ENCODE measurements at regions not wholly inside any gene's neighbourhood (a gene's known extent, or its start where the extent isn't known, plus 50 kb on each side); places are given as distances from the start of the nearest gene placed in this dataset.

- peaks cover 10% of the 10 kb centered on the region for H3K4me1 Mint-ChIP-seq (ENCODE audit: unreplicated experiment)
- no peaks in the 10 kb centered on the region for H3K9me3 Mint-ChIP-seq
- H3K4me3 Mint-ChIP-seq, result peak overlapping the region; percentile 72
- no peak for DNase-seq (ENCODE audit: extremely low spot score, unreplicated experiment)
- H3K27me3 Mint-ChIP-seq, result peaks cover 15% of the 10 kb centered on the region
- no peak overlapping the region for H3K27ac Mint-ChIP-seq
- no peak for TF ChIP-seq CTCF (conservative IDR thresholded peaks at IDR 0.05)
- H3K36me3 Mint-ChIP-seq, result no peaks in the 10 kb centered on the region
Measured at GRCh38 chr16:49969091-49970030, 55.7 kb upstream of the CNEP1R1 start.

- no peak for TF ChIP-seq CTCF (conservative IDR thresholded peaks at IDR 0.05)
- Mint-ChIP-seq H3K27ac (no peak overlapping the region), H3K4me3 (no peak overlapping the region), H3K27me3 (peaks cover 15% of the 10 kb centered on the region), H3K36me3 (no peaks in the 10 kb centered on the region), H3K4me1 (ENCODE audit: unreplicated experiment) (peaks cover 10% of the 10 kb centered on the region), H3K9me3 (no peaks in the 10 kb centered on the region)
- DNase-seq (ENCODE audit: extremely low spot score, unreplicated experiment), result no peak
Measured at GRCh38 chr16:49970797-49971431, 54.1 kb upstream of the CNEP1R1 start.

- Mint-ChIP-seq H3K27ac (no peak overlapping the region), H3K27me3 (peaks cover 11% of the 10 kb centered on the region), H3K9me3 (no peaks in the 10 kb centered on the region), H3K4me1 (ENCODE audit: unreplicated experiment) (peaks cover 4% of the 10 kb centered on the region), H3K4me3 (no peak overlapping the region), H3K36me3 (no peaks in the 10 kb centered on the region)
- no peak for TF ChIP-seq CTCF (conservative IDR thresholded peaks at IDR 0.05)
- no peak for DNase-seq (ENCODE audit: extremely low spot score, unreplicated experiment)
Measured at GRCh38 chr16:49972280-49972679, 52.7 kb upstream of the CNEP1R1 start.

- Mint-ChIP-seq H3K4me3 (no peak overlapping the region), H3K9me3 (peaks cover 4% of the 10 kb centered on the region), H3K27ac (peak overlapping the region; percentile 22), H3K36me3 (no peaks in the 10 kb centered on the region), H3K27me3 (peaks cover 9% of the 10 kb centered on the region), H3K4me1 (ENCODE audit: unreplicated experiment) (peaks cover 3% of the 10 kb centered on the region)
- TF ChIP-seq CTCF (conservative IDR thresholded peaks at IDR 0.05), result no peak
- DNase-seq (ENCODE audit: extremely low spot score, unreplicated experiment), result no peak
Measured at GRCh38 chr16:49972961-49973360, 52.1 kb upstream of the CNEP1R1 start.
